GM23338 (cell line): ENCODE measurements at regions not wholly inside any gene's neighbourhood (a gene's known extent, or its start where the extent isn't known, plus 50 kb on each side); places are given as distances from the start of the nearest gene placed in this dataset.

Experiments used
- CREB1 ChIP-seq: fragments of 250-450 bp; sonication (Bioruptor Pico); IDR thresholded peaks from 2 replicates; pipeline ENCODE4 v1.5.0; 2020; ENCODE audit warnings: low read depth, mild to moderate bottlenecking, moderate library complexity
- CTCF ChIP-seq, 2 experiments: fragments of 200-600 bp in 1 of 2; sonication (generic) in 1 of 2; conservative IDR thresholded peaks; 2 replicates each; pipeline versions ENCODE4 v1.5.1 to v1.6.1; 2016 to 2017; ENCODE audit warnings: antibody characterized with exemption in 2 of 2, low read depth in 2 of 2, mild to moderate bottlenecking in 2 of 2, moderate library complexity in 1 of 2
- EZH2 ChIP-seq: fragments of 200-600 bp; sonication (generic); IDR thresholded peaks from one replicate; pipeline ENCODE4 v1.8.0; 2017; ENCODE audit warnings: antibody characterized with exemption, mild to moderate bottlenecking, low read depth; ENCODE audit not compliant: unreplicated experiment
- EZH2phosphoT487 ChIP-seq: fragments of 200-600 bp; sonication (generic); IDR thresholded peaks from one replicate; pipeline ENCODE4 v1.8.1; 2018; ENCODE audit warnings: antibody characterized with exemption; ENCODE audit not compliant: unreplicated experiment
- NANOG ChIP-seq: IDR thresholded peaks from 2 replicates; pipeline ENCODE4 v1.6.1; 2016; ENCODE audit warnings: antibody characterized with exemption, borderline replicate concordance

GRCh38 chr5:63400079-63400478 is 562.2 kb downstream of the HTR1A start:
- TF ChIP-seq CTCF (conservative IDR thresholded peaks at IDR 0.05; ENCODE audit: low read depth in 2 of 2) (no peak), EZH2phosphoT487 (no peak), NANOG (no peak), EZH2 (no peak), CREB1 (no peak)
